GM12878 (cell line): ENCODE measurements at regions not wholly inside any gene's neighbourhood (a gene's known extent, or its start where the extent isn't known, plus 50 kb on each side); places are given as distances from the start of the nearest gene placed in this dataset.

ENCODE experiments used
- ATAC-seq: fragments of 200-7000 bp; cut with Tn5 transposase; 3 replicates; pipeline ENCODE4 v1.9.1; 2020; ENCODE audit warnings: mild to moderate bottlenecking, moderate library complexity
- BruUV-seq: library from RNA; stranded (reverse); fragments of 400-500 nt; replicated peaks from 2 replicates; lab custom pipeline; 2021; lab: Mats Ljungman, UMichigan
- CTCF ChIA-PET: fragments of 300-600 bp; sonication (Branson Sonifier 250); formaldehyde crosslinking; extraction: SDS; loops from one replicate; lab custom pipeline; 2021; ENCODE audit warnings: inconsistent platforms; lab: Yijun Ruan, JAX
- POLR2A ChIA-PET: fragments of 350-600 bp; formaldehyde crosslinking; extraction: SDS; loops from one replicate; lab custom pipeline; 2021; ENCODE audit warnings: inconsistent platforms; lab: Charles Lee
- RAD21 ChIA-PET: fragments of 300-600 bp; sonication (Branson Sonifier 250); formaldehyde crosslinking; loops from one replicate; lab custom pipeline; 2023; ENCODE audit warnings: antibody characterized with exemption; ENCODE audit not compliant: unreplicated experiment; lab: Charles Lee
- SMC1A ChIA-PET: fragments of 300-600 bp; sonication (Branson Sonifier 250); formaldehyde crosslinking; loops from one replicate; lab custom pipeline; 2023; ENCODE audit not compliant: unreplicated experiment, uncharacterized antibody; lab: Charles Lee
- DNase-seq: peaks from one replicate; pipeline ENCODE4 v3.0.0-alpha.2; 2011; ENCODE audit warnings: low read depth, low spot score
- FAIRE-seq: peaks from 3 replicates; lab custom pipeline; 2011; peaks lifted over from hg19 to GRCh38; lab: Jason Lieb, UNC
- H2AFZ ChIP-seq: 2 replicates; pipeline ENCODE4 v1.6.0; 2011; ENCODE audit warnings: low read depth, low read length, control low read depth; ENCODE audit not compliant: control insufficient read depth
- H3K27ac ChIP-seq: 2 replicates; pipeline ENCODE4 v1.5.1; 2011; ENCODE audit warnings: control low read depth; ENCODE audit not compliant: control insufficient read depth, insufficient read depth
- H3K27me3 ChIP-seq, 2 experiments: replicated peaks in 1 of 2; 2 replicates each; pipeline versions ENCODE4 v1.6.0 to v1.6.1; 2011; ENCODE audit warnings: low read length in 1 of 2; ENCODE audit not compliant: control insufficient read depth in 2 of 2, insufficient read depth in 2 of 2
- H3K36me3 ChIP-seq, 2 experiments: 2 replicates each; pipeline ENCODE4 v1.5.1; 2011; ENCODE audit warnings: low read length in 1 of 2; ENCODE audit not compliant: control insufficient read depth in 2 of 2, insufficient read depth in 2 of 2
- H3K4me1 ChIP-seq: 2 replicates; pipeline ENCODE4 v1.6.1; 2011; ENCODE audit warnings: mild to moderate bottlenecking, low read length, moderate library complexity, mixed read lengths; ENCODE audit not compliant: control insufficient read depth, insufficient read depth
- H3K4me2 ChIP-seq: 2 replicates; pipeline ENCODE4 v1.6.0; 2011; ENCODE audit warnings: control low read depth; ENCODE audit not compliant: control insufficient read depth, insufficient read depth
- H3K4me3 ChIP-seq: fragments of 200-600 bp; sonication (generic); 2 replicates; pipeline ENCODE4 v1.5.1; 2016
- H3K79me2 ChIP-seq: 2 replicates; pipeline ENCODE4 v1.6.0; 2011; ENCODE audit warnings: low read length; ENCODE audit not compliant: control insufficient read depth, insufficient read depth
- H3K9ac ChIP-seq: 2 replicates; pipeline ENCODE4 v1.8.0; 2011; ENCODE audit warnings: low read length, control low read depth, mixed read lengths; ENCODE audit not compliant: control insufficient read depth, insufficient read depth
- H3K9me3 ChIP-seq: replicated peaks from 3 replicates; pipeline ENCODE4 v1.5.1; 2011; ENCODE audit warnings: mild to moderate bottlenecking, low read length; ENCODE audit not compliant: control insufficient read depth, insufficient read depth
- H4K20me1 ChIP-seq: 2 replicates; pipeline ENCODE4 v1.6.0; 2011; ENCODE audit not compliant: control insufficient read depth, insufficient read depth
- ASH2L ChIP-seq: fragments of 300-600, 200-600 bp; sonication (generic); IDR thresholded peaks from 2 replicates; pipeline ENCODE4 v1.6.1; 2017; ENCODE audit warnings: low read depth, mild to moderate bottlenecking, borderline replicate concordance
- BCL11A ChIP-seq: IDR thresholded peaks from 2 replicates; pipeline ENCODE4 v1.6.1; 2011; ENCODE audit warnings: low read depth, low read length
- CHD4 ChIP-seq: fragments of 200-600 bp; sonication (generic); IDR thresholded peaks from 2 replicates; pipeline ENCODE4 v1.6.1; 2016; ENCODE audit warnings: mild to moderate bottlenecking
- HSF1 ChIP-seq: fragments of 150-350 bp; IDR thresholded peaks from 2 replicates; pipeline ENCODE4 v1.6.1; 2014; ENCODE audit warnings: mild to moderate bottlenecking, low read depth, low read length
- IKZF2 ChIP-seq, 2 experiments: fragments of 450-650 bp; IDR thresholded peaks; 2 replicates each; pipeline ENCODE4 v1.6.1; 2017; ENCODE audit warnings: mild to moderate bottlenecking in 2 of 2, moderate library complexity in 2 of 2
- MAX ChIP-seq: IDR thresholded peaks from 2 replicates; pipeline ENCODE4 v1.6.1; 2012; ENCODE audit warnings: low read depth, low read length, improper control_type of control experiment
- MEF2B ChIP-seq: fragments of 450-650 bp; IDR thresholded peaks from 2 replicates; pipeline ENCODE4 v1.6.1; 2018; ENCODE audit warnings: mild to moderate bottlenecking, moderate library complexity; ENCODE audit not compliant: partially characterized antibody, poor library complexity, severe bottlenecking
- NR2C1 ChIP-seq: fragments of 450-650 bp; IDR thresholded peaks from 2 replicates; pipeline ENCODE4 v1.6.1; 2017; ENCODE audit warnings: antibody characterized with exemption, mild to moderate bottlenecking, moderate library complexity
- PAX5 ChIP-seq: IDR thresholded peaks from 2 replicates; pipeline ENCODE4 v1.6.1; 2011; ENCODE audit warnings: low read depth, low read length, borderline replicate concordance
- RFX5 ChIP-seq: IDR thresholded peaks from 2 replicates; pipeline ENCODE4 v1.6.1; 2011; ENCODE audit warnings: low read depth, low read length, improper control_type of control experiment
- RUNX3 ChIP-seq: IDR thresholded peaks from 2 replicates; pipeline ENCODE4 v1.6.1; 2012; ENCODE audit warnings: low read length, inconsistent platforms
- STAT1 ChIP-seq: fragments of 450-650 bp; conservative IDR thresholded peaks from 2 replicates; pipeline ENCODE4 v1.6.1; 2014; ENCODE audit warnings: antibody characterized with exemption, mild to moderate bottlenecking
- TARDBP ChIP-seq: IDR thresholded peaks from 2 replicates; pipeline ENCODE4 v1.6.1; 2016; ENCODE audit warnings: borderline replicate concordance
- TBL1XR1 ChIP-seq: IDR thresholded peaks from 2 replicates; pipeline ENCODE4 v1.6.1; 2012; ENCODE audit warnings: low read depth, low read length, improper control_type of control experiment
- USF2 ChIP-seq: IDR thresholded peaks from 2 replicates; pipeline ENCODE4 v1.6.1; 2011; ENCODE audit warnings: low read depth, low read length, improper control_type of control experiment, borderline replicate concordance
- ZBTB40 ChIP-seq: fragments of 450-650 bp; IDR thresholded peaks from 2 replicates; pipeline ENCODE4 v1.6.1; 2016; ENCODE audit warnings: mild to moderate bottlenecking, moderate library complexity, borderline replicate concordance
- ZNF24 ChIP-seq: fragments of 450-650 bp; IDR thresholded peaks from 2 replicates; pipeline ENCODE4 v1.6.1; 2017; ENCODE audit warnings: antibody characterized with exemption, mild to moderate bottlenecking
- ZNF384 ChIP-seq: IDR thresholded peaks from 2 replicates; pipeline ENCODE4 v1.6.1; 2012; ENCODE audit warnings: low read depth, mild to moderate bottlenecking, low read length, improper control_type of control experiment, borderline replicate concordance
- WGBS: methylation state at CpG from one replicate; pipeline ENCODE4 v1.1.6; 2016; ENCODE audit warnings: low lambda C conversion rate; ENCODE audit not compliant: insufficient replicate concordance, insufficient coverage; ENCODE audit errors: missing lambda C conversion rate; 5-methylcytosine and 5-hydroxymethylcytosine counted together
- in situ Hi-C: fragments of 300-500 bp; cut with MboI; formaldehyde crosslinking; loops from 9 replicates; pipeline ENCODE4 v1.14.3; 2018; ENCODE audit warnings: mixed read lengths
- intact Hi-C: fragments of 100-400 bp; cut with micrococcal nuclease; formaldehyde crosslinking; loops from one replicate; pipeline ENCODE4 v1.14.2; 2022; ENCODE audit not compliant: unreplicated experiment

GRCh38 chr16:76964464-76965154, 226.4 kb upstream of the MON1B start:
- Histone ChIP-seq H3K4me3 (no peak overlapping the region), H3K27ac (no peak overlapping the region), H2AFZ (no peak overlapping the region), H4K20me1 (no peaks in the 10 kb centered on the region), H3K79me2 (no peaks in the 10 kb centered on the region), H3K27me3 (no peaks in the 10 kb centered on the region), H3K9ac (no peak overlapping the region), H3K36me3 (no peaks in the 10 kb centered on the region), H3K4me2 (no peak overlapping the region)
- ChIA-PET POLR2A (no interaction called here), CTCF (no interaction called here), SMC1A (no interaction called here), RAD21 (no interaction called here)
- in situ Hi-C loops = no loop called here
- intact Hi-C loops = no loop called here
- no TSS peak for BruUV-seq
- FAIRE-seq = no peak
- no peak for TF ChIP-seq ASH2L
- TF ChIP-seq IKZF2 (IDR thresholded peaks at IDR 0.05) = no peak
- no peak for TF ChIP-seq STAT1
- TF ChIP-seq ZBTB40 = no peak
- TF ChIP-seq ZNF24 = no peak
- TF ChIP-seq USF2 = no peak
- TF ChIP-seq HSF1 = no peak
- TF ChIP-seq TARDBP = no peak
- TF ChIP-seq MEF2B = no peak
- TF ChIP-seq CHD4 = no peak
- TF ChIP-seq TBL1XR1 = no peak
- no peak for TF ChIP-seq BCL11A
- TF ChIP-seq PAX5 = no peak
- no peak for TF ChIP-seq RUNX3
- no peak for TF ChIP-seq RFX5
- no peak for TF ChIP-seq ZNF384
- TF ChIP-seq NR2C1 = no peak
- TF ChIP-seq MAX = no peak
- TF ChIP-seq, all 136 proteins: peak for 0
- no peaks in the 10 kb centered on the region for H3K9me3 ChIP-seq
- 19% methylated on average over 2 of the region's 2 CpGs for WGBS
- ATAC-seq (no peak), DNase-seq (no peak)
- no peaks in the 10 kb centered on the region for H3K4me1 ChIP-seq
